HCT116 (cell line): ENCODE measurements at regions not wholly inside any gene's neighbourhood (a gene's known extent, or its start where the extent isn't known, plus 50 kb on each side); places are given as distances from the start of the nearest gene placed in this dataset.

ENCODE experiments used
- ATAC-seq: fragments of 200-7000 bp; cut with Tn5 transposase; 2 replicates; pipeline ENCODE4 v1.9.1; 2020; ENCODE audit warnings: mild to moderate bottlenecking, moderate library complexity
- BruUV-seq: library from RNA; stranded (reverse); fragments of 400-500 nt; replicated peaks from 2 replicates; lab custom pipeline; 2021; lab: Mats Ljungman, UMichigan
- CTCF ChIA-PET: fragments of 300-600 bp; sonication (Branson Sonifier 250); formaldehyde crosslinking; loops from one replicate; lab custom pipeline; 2021; ENCODE audit warnings: antibody characterized with exemption; lab: Charles Lee
- POLR2A ChIA-PET: fragments of 300-600, 350-600 bp; sonication (Branson Sonifier 250); formaldehyde crosslinking; loops from one replicate; lab custom pipeline; 2021; ENCODE audit warnings: antibody characterized with exemption; lab: Charles Lee
- RAD21 ChIA-PET, 2 experiments: fragments of 300-600 bp; sonication (Branson Sonifier 250); formaldehyde crosslinking; loops; one replicate each; lab custom pipeline; 2023; ENCODE audit warnings: low total read pairs in 2 of 2; ENCODE audit not compliant: uncharacterized antibody in 2 of 2, unreplicated experiment in 2 of 2, low non-redundant PET in 1 of 2; lab: Charles Lee
- DNase-seq: peaks from one replicate; pipeline ENCODE4 v3.0.0-alpha.2; 2010; ENCODE audit warnings: low read depth, low spot score
- H2AFZ ChIP-seq: fragments of 200-600 bp; shearing (Covaris generic), sonication (generic); 2 replicates; pipeline ENCODE4 v1.6.1; 2017; ENCODE audit warnings: low read depth, mixed run types, mixed read lengths, antibody characterized with exemption, low read length; ENCODE audit not compliant: poor library complexity, severe bottlenecking
- H3K27ac ChIP-seq: 2 replicates; pipeline ENCODE4 v1.5.1; 2012; ENCODE audit warnings: low read depth, low read length
- H3K27me3 ChIP-seq: fragments of 200-600 bp; sonication (generic); 2 replicates; pipeline ENCODE4 v1.6.1; 2016; ENCODE audit warnings: mixed run types, low read length, mixed read lengths; ENCODE audit not compliant: insufficient read depth
- H3K36me3 ChIP-seq, 2 experiments: fragments of 200-500 bp in 1 of 2; fragments of 200-600 bp in 1 of 2; sonication (Bioruptor generic) in 1 of 2; sonication (generic) in 1 of 2; 2 replicates each; pipeline versions ENCODE4 v1.5.1 to v1.6.1; 2014 to 2016; ENCODE audit warnings: low read length in 2 of 2, inconsistent platforms in 1 of 2, mixed read lengths in 1 of 2, mixed run types in 1 of 2; ENCODE audit not compliant: insufficient read depth in 2 of 2, control insufficient read depth in 1 of 2
- H3K4me1 ChIP-seq, 2 experiments: fragments of 200-600 bp in 1 of 2; sonication (generic) in 1 of 2; 2 replicates each; pipeline versions ENCODE4 v1.5.1 to v1.6.1; 2012 to 2017; ENCODE audit warnings: low read length in 2 of 2, inconsistent platforms in 1 of 2, mild to moderate bottlenecking in 1 of 2, mixed read lengths in 1 of 2, mixed run types in 1 of 2, moderate library complexity in 1 of 2; ENCODE audit not compliant: insufficient read depth in 2 of 2, control insufficient read depth in 1 of 2
- H3K4me2 ChIP-seq: fragments of 200-600 bp; sonication (generic); 2 replicates; pipeline ENCODE4 v1.6.1; 2017; ENCODE audit warnings: mixed run types, low read length, mixed read lengths
- H3K4me3 ChIP-seq, 2 experiments: fragments of 200-600 bp in 1 of 2; sonication (generic) in 1 of 2; replicated peaks in 1 of 2; 2 replicates each; pipeline ENCODE4 v1.5.1; 2011 to 2016; ENCODE audit warnings: low read length in 2 of 2, control low read depth in 1 of 2, low read depth in 1 of 2, mild to moderate bottlenecking in 1 of 2, mixed read lengths in 1 of 2, mixed run types in 1 of 2
- H3K79me2 ChIP-seq: fragments of 200-600 bp; sonication (generic); 2 replicates; pipeline ENCODE4 v1.6.1; 2017; ENCODE audit warnings: mild to moderate bottlenecking, mixed run types, low read length, moderate library complexity, mixed read lengths; ENCODE audit not compliant: insufficient read depth
- H3K9ac ChIP-seq: fragments of 200-600 bp; sonication (generic); 2 replicates; pipeline ENCODE4 v1.6.1; 2016; ENCODE audit warnings: low read length, mixed read lengths
- H3K9me2 ChIP-seq: fragments of 200-600 bp; sonication (generic), shearing (Covaris generic); 2 replicates; pipeline ENCODE4 v1.6.1; 2017; ENCODE audit warnings: mixed run types, mild to moderate bottlenecking, moderate library complexity; ENCODE audit not compliant: insufficient read depth
- H3K9me3 ChIP-seq, 2 experiments: fragments of 200-500 bp in 1 of 2; fragments of 200-600 bp in 1 of 2; sonication (Bioruptor generic) in 1 of 2; sonication (generic) in 1 of 2; 2 replicates each; pipeline ENCODE4 v1.6.1; 2014 to 2017; ENCODE audit warnings: low read length in 2 of 2, mixed read lengths in 2 of 2, inconsistent platforms in 1 of 2, low read depth in 1 of 2, mild to moderate bottlenecking in 1 of 2, mixed run types in 1 of 2, moderate library complexity in 1 of 2; ENCODE audit not compliant: control insufficient read depth in 1 of 2, insufficient read depth in 1 of 2
- H4K20me1 ChIP-seq: fragments of 200-600 bp; sonication (generic), shearing (Covaris generic); 2 replicates; pipeline ENCODE4 v1.6.1; 2017; ENCODE audit warnings: mixed run types, mild to moderate bottlenecking, moderate library complexity; ENCODE audit not compliant: insufficient read depth
- CBX3 ChIP-seq: IDR thresholded peaks from 2 replicates; pipeline ENCODE4 v1.6.1; 2012; ENCODE audit warnings: low read depth
- CEBPB ChIP-seq: IDR thresholded peaks from 2 replicates; pipeline ENCODE4 v1.6.1; 2012; ENCODE audit warnings: low read depth
- ELF1 ChIP-seq: IDR thresholded peaks from 2 replicates; pipeline ENCODE4 v1.6.1; 2012; ENCODE audit warnings: low read depth, borderline replicate concordance
- EZH2phosphoT487 ChIP-seq: fragments of 200-600 bp; IDR thresholded peaks from 2 replicates; pipeline ENCODE4 v1.6.1; 2018; ENCODE audit warnings: antibody characterized with exemption, borderline replicate concordance
- FOSL1 ChIP-seq: IDR thresholded peaks from 2 replicates; pipeline ENCODE4 v1.6.1; 2012; ENCODE audit warnings: low read depth
- POLR2AphosphoS5 ChIP-seq: IDR thresholded peaks from 2 replicates; pipeline ENCODE4 v1.6.1; 2011; ENCODE audit warnings: mild to moderate bottlenecking, low read depth, low read length, moderate library complexity
- SP1 ChIP-seq: IDR thresholded peaks from 2 replicates; pipeline ENCODE4 v1.6.1; 2012; ENCODE audit warnings: low read depth
- SRF ChIP-seq: IDR thresholded peaks from 2 replicates; pipeline ENCODE4 v1.6.1; 2012; ENCODE audit warnings: low read depth
- YY1 ChIP-seq: IDR thresholded peaks from 2 replicates; pipeline ENCODE4 v1.6.1; 2011; ENCODE audit warnings: low read length, low read depth, moderate library complexity, mild to moderate bottlenecking; ENCODE audit not compliant: insufficient replicate concordance; ENCODE audit errors: extremely low read depth
- ZNF274 ChIP-seq: fragments of 200-500 bp; sonication (Bioruptor generic); IDR thresholded peaks from 2 replicates; pipeline ENCODE4 v1.6.1; 2014; ENCODE audit warnings: mild to moderate bottlenecking, low read depth, low read length, inconsistent platforms
- intact Hi-C: fragments of 100-400 bp; cut with micrococcal nuclease; formaldehyde crosslinking; loops from 2 replicates; pipeline ENCODE4 v1.10.0; 2022
- TF ChIP-seq, protein P1 (sequence below): IDR thresholded peaks from 2 replicates; pipeline ENCODE4 v1.6.1; 2012
- TF ChIP-seq, protein P2 (sequence below): IDR thresholded peaks from 2 replicates; pipeline ENCODE4 v1.6.1; 2012

DNA sequence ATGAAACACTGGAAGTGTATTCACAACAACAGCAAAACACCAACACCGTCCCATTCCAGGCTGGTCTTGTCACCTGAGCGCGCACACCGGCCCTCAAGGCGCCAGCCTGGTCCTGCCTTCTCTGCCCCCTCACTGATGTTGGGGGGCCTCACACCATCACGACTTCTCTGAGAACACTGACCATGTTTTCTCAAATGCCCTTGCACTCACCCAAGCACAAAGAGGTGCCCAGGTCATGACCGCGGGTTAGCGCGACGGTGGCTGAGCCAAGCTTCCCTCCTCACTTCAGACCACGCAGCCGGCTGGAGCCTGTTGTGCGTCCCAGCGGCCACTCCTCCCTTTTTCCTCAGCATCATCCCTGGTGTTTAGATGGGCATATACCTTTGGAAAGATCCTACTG is 101.3 kb upstream of the SALL3 start:
- Histone ChIP-seq H3K9me2 (no peaks in the 10 kb centered on the region), H3K36me3 (no peaks in the 10 kb centered on the region), H2AFZ (no peak overlapping the region), H3K4me3 (no peak overlapping the region), H3K27ac (no peak overlapping the region), H3K27me3 (0 out of 2 replicates have a peak, but pooled peaks cover 7% of the 10 kb centered on the region), H3K4me2 (no peak overlapping the region), H4K20me1 (no peaks in the 10 kb centered on the region), H3K9me3 (no peaks in the 10 kb centered on the region), H3K4me1 (no peaks in the 10 kb centered on the region), H3K79me2 (no peaks in the 10 kb centered on the region), H3K9ac (no peak overlapping the region)
- BruUV-seq, result no TSS peak
- no peak for DNase-seq
- ChIA-PET RAD21 (no interaction called here), POLR2A (no interaction called here), CTCF (interaction anchor here (1.5 kb wide), 1 partner anchor 9 kb away, joined by 4 read pairs; no protein-coding TSS in a partner anchor)
- intact Hi-C loops, result loop anchor here (5.0 to 10.0 kb wide), 2 partner anchors 369 to 766 kb away; no protein-coding TSS in a partner anchor
- ATAC-seq, result no peak
- TF ChIP-seq, protein P1, sequence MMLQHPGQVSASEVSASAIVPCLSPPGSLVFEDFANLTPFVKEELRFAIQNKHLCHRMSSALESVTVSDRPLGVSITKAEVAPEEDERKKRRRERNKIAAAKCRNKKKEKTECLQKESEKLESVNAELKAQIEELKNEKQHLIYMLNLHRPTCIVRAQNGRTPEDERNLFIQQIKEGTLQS, result no peak
- TF ChIP-seq CBX3, result no peak
- TF ChIP-seq, protein P2, sequence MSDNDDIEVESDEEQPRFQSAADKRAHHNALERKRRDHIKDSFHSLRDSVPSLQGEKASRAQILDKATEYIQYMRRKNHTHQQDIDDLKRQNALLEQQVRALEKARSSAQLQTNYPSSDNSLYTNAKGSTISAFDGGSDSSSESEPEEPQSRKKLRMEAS, result no peak
- no peak for TF ChIP-seq YY1
- TF ChIP-seq EZH2phosphoT487, result no peak
- TF ChIP-seq FOSL1, result no peak
- no peak for TF ChIP-seq ELF1
- no peak for TF ChIP-seq ZNF274
- no peak for TF ChIP-seq CEBPB
- no peak for TF ChIP-seq SP1
- TF ChIP-seq SRF, result no peak
- no peak for TF ChIP-seq POLR2AphosphoS5
